ENCODE measurements at regions not wholly inside any gene's neighbourhood (a gene's known extent, or its start where the extent isn't known, plus 50 kb on each side); places are given as distances from the start of the nearest gene placed in this dataset.
"Not testable (repeated sequence)": the region's sequence is repeated elsewhere in the genome, so short reads cannot be mapped to it uniquely, and the experiment has no call there.

DNA sequence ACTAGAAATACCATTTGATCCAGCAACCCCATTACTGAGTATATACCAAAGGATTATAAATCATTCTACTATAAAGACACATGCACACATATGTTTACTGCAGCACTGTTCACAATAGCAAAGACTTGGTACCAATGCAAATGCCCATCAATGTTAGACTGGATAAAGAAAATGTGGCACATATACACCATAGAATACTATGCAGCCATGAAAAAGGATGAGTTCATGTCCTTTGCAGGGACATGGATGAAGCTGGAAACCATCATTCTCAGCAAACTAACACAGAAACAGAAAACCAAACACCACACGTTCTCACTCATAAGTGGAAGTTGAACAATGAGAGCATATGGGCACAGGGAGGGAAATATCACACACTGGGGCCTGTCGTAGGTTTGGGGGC lies 106.0 kb downstream of the SPATA18 start:
- not testable (repeated sequence) for DNase-seq

GRCh38 chr4:52157641-52158316 lies 106.7 kb downstream of the SPATA18 start:
- DNase-seq, result no peak

DNA sequence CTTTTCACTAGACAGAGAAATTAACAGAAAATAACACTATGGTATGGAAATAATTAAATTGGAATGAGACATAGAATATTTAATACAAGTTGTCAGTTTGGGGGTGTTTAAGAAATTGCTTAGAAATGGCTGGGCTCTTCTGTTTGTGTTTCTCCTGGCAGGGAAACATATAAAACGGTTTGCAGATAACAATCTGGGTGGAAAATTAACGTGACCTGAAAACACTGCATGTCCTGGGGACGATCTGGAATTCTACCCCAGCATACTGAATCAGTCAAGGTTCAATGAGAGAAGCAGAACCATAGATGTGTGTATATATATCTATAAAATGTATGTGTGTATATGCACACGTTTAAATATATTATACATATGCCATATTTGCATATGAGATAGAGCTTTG lies 109.8 kb downstream of the SPATA18 start:
- no peak for DNase-seq

DNA sequence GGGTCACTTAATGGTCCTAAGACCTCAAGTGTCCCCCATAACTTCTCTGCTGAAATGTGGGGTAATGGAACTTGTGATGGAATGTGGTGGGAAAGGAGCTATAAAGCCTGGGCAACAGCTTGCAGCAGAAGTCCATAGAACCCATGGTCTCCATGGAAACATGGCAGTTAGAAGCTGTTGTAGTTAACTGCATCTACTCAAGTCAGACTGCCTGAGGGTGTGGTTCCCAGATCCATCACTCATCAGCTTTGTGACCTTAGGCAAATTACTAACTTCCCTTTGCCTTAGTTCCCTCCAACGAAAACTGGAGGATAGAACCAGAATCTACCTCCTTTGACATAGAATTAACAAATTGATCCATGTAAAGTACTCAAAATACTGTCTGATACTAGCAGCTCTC lies 113.0 kb downstream of the SPATA18 start:
- no peak for DNase-seq

DNA sequence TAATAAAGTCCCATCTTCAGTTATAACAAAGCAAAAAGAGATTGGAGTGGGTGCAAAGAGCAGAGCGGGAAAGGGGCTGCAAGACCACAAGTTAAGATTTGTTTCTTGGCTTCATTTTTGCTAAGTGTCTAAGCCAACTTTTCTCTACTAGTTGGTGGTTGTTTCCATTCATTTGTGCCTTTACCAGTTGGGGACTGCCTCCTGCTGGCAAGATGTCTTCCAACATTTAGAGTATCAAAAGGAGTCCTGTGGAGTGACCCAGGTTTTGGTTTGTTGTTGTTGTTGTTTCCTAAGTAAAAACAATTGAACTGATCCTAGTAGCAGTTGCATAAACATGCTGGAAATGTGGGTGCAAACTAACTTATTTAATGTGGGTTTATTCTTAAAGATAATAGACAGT lies 121.1 kb downstream of the SPATA18 start:
- DNase-seq, result no peak

DNA sequence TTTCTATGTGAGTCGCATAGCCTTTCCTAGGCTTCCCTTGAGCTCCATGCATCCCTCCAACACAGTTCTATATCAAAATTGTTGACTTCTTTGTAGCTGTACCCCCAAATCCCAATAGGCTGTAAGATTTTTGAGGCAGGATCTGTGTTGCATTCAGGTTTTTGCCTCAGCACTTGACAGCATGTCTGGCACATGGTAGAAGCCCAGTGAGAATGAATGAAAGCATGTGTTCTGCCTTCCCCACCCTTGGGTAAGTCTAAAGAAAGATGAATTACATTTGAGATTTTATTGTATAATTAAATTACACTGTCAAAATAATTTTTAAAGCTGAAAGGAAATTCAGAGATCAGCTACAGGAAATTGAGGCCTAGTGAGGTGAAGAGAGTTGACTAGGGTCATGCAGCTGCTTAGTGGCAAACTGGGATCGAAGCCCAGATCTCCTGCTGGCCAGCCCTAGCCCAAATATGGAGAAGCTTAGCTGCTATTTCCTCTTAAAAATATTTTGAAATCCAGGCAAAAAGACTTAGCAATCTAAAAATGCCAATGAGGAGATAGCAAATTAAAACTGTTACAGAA lies 122.5 kb downstream of the SPATA18 start:
- peak; percentile 72 to 77 for DNase-seq

DNA sequence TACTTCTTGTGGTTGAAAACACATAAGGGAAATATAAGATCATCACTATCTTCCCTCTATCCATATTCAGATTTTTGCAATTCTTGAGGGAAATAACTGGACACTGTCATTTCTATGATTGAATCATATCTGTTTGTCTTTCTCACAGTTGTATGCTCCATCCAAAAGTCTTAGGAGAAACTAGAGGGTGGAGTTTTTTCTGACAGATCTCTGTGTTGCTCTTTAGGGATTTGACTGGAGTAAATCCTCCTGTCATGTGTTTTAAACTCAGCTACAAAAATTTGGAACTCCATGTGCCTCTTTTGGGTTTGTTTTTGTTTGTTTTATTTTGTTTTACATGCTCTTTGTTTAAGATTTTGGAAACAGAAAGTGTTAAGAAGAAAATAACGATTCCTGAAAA lies 136.5 kb downstream of the SPATA18 start:
- DNase-seq, result no peak

DNA sequence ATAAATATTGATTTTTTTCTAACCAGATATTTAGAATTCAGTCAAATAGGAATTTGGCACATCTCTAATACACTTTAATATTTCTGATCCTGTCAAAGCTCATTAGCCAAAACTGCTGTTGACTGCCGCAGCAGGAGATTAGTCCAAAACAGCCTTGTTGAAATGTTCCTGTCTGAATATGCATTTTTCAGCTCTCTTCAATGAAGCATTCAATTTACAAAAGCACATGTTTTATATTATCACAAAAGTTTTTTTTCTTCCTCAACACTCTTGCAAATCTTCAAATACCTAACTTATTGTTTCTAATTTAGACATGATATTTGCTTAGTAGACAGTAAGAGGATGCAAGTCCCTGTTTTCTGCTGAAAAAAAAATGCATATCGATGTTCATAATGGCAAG lies 140.9 kb downstream of the SPATA18 start:
- DNase-seq, result no peak

GRCh38 chr4:52192721-52193135 lies 141.6 kb downstream of the SPATA18 start:
- no peak for DNase-seq

GRCh38 chr4:52195869-52196268 lies 144.8 kb downstream of the SPATA18 start:
- no peak for DNase-seq

DNA sequence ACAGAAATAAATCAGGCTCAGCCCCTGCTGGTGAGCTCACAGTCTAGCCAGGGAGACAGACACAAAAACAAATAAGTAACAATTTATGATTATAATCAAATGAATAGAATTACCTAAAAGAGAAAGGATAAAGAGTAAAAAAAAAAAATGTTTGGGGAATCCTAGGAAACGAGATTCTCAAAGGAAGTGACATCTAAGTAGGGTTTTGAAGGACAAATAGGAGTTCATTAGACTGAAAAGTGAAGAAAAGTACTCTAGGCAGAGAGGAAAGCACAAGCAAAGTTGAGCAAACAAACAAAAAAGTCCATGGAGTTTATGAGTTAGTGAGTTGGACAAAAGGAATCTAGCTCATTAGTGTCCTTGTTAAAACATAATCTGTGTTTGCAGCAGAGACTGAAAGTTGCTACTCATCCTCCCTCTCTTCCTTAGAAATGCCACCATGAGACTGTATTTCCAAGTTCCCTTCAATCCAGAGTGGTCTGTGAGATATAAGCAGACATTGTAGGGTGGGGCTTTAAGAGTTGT lies 145.6 kb downstream of the SPATA18 start:
- DNase-seq, result no peak

DNA sequence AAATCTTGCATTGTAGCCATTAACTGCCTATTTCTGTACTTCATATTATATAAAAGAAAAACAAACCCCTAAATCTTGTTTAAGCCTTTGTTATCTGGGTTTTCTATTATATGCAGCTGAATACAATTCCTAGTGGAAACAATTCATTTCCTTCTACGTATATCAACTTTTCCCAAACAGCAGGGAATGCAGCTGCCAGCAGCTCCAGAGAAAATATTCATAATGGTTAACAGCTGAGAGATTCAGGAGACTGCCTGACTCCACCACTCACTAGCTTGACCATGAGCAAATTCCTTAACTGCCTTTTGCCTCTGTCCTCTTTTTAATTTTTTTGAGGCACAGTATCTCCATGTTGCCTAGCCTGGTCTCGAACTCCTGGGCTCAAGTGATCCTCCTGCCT lies 146.2 kb downstream of the SPATA18 start:
- no peak for DNase-seq

- peak in 1 of 2 donors; percentile 15 for DNase-seq
Measured at GRCh38 chr4:52198294-52198693, 147.2 kb downstream of the SPATA18 start.

DNA sequence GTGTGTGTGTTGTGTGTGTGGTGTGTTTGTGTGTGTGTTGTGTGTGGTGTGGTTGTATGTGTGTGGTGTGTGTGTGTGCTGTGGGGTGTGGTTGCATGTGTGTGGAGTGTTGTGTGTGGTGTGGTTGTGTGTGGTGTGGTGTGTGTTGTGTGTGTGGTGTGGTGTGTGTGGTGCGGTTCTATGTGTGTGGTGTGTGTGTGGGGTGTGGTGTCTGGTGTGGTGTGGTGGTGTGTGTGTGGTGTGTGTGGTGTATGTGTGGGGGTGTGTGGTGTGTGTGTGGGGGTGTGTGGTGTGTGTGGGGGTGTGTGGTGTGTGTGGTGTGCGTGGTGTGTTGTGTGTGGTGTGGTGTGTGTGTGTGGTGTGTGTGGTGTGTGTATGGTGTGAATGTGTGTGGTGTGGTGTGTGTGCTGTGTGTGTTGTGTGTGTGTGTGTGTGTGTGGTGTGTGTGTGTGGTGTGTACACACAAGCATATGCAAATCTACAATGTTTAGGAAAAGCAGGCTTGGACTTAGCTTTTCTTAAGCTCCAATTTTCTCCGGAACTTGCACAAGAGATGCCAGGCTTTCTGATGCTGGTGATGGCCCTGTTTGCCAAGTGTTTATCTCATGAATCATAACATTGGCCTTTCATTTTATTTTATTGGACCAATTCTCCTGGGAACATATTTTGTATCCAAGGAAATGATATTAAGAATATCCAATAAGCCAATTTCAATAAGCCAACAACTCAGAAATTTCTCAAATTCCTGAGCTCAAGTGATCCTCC lies 148.7 kb downstream of the SPATA18 start:
- DNase-seq, result no peak

GRCh38 chr4:52200339-52200725 lies 149.2 kb downstream of the SPATA18 start:
- DNase-seq, result no peak

GRCh38 chr4:52201715-52202114 lies 150.6 kb downstream of the SPATA18 start:
- DNase-seq, result no peak

DNA sequence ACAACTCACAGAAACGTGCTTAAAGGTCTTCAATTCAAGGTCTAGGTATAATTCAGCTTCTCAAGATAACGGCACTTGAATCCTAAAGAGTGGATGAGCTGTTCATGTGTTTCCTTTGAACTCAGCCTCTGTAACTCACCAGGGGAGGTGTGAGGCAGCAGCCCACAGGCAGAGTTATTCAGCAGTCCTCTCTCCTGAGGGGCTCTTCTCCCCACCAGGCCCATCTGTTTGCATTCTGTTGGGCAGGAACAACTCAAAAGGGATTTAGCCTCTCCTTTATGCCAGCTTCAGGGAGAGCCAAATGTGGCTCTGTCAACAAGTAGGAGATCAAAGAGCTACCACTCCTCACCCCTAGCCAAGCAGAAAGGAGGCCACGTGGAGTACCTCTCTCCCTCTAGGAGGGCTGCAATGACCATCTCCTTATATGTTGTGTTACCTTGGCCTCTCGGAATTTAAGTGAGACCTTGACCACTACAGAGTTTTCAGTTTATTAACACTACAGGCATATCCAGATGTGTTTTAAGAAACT lies 151.2 kb downstream of the SPATA18 start:
- no peak for DNase-seq

DNA sequence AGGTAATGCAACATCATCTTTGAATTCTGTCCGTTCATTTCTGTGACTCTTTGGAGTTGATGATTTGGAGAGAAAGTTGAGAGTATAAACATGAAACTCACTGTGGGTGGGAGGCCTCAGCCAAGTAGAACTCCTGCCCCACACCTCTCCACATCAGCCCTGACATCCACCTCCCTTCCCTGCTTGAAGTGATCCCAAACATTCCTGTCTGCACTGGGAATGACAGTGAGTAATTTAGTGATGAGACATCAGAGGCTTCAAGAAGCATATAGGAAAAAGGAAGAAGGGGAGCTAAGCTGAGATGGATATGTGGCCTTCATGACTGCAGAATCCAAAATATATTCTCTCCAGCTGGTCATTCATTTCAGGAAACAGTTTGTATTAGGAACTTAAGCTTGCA lies 151.8 kb downstream of the SPATA18 start:
- DNase-seq, result no peak

- DNase-seq, result no peak
Measured at GRCh38 chr4:52203351-52203750, 152.2 kb downstream of the SPATA18 start.

DNA sequence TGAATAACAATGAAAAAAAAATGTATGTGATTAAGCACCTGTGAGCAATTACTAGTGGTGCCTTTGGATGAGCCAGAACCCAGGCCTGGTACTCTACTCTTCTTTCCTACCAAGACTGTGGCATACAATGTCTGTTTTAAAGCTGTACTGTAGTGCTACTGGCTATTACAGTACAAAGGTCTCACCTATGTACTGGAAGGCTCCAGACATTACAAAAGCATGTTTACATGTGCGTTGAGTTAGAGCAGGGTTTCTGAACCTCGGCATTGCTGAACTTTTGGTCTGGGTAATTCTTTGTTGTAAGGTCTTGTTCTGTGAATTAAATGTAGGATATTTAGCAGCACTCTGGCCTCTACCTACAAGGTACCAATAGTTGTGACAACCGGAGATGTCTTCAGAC lies 153.8 kb downstream of the SPATA18 start:
- DNase-seq, result no peak

GRCh38 chr4:52207146-52207545 lies 156.0 kb downstream of the SPATA18 start:
- DNase-seq, result not testable (repeated sequence)

DNA sequence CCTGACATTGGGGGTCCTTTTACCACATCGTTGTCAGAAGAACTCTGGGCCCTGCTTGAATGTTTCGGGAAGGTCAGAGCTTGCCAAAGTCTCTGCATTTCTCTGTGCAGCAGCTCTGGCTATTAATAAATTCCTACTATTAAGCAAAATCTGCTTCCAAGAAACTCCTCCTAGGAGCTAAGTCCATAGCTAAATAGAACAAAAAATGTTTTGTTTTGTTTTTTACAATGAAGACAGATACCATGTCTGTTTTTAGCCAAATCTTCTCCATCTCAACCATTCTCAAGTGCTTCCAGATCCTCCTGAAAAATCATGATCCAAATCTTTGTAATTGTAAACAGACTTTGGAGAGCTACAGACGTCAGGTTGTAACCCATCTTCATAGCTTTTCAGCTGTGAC lies 161.6 kb downstream of the SPATA18 start:
- no peak for DNase-seq

DNA sequence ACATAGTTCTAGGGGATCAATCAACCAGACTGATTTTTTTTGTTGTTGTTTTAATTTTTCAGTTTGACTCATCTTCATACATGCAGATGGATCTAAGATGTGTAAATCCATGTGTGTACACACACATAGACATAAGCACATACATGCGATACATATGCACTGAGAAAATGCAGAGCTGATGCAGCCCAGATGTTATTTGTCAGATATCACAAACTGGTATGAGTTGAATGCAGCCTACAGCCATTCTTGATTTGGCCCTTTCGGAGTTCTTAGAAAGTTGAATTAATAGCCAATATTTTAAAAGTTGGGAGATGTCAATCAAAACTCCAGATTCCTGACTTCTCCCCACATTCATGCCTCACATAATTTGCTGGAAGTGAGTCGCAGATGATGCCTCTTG lies 180.4 kb downstream of the SPATA18 start:
- no peak for DNase-seq

Data from right lung (tissue), 2 donors.